Dedifferentiated amniotic fluid mesenchymal stem cell (primary cell): ENCODE measurements at regions not wholly inside any gene's neighbourhood (a gene's known extent, or its start where the extent isn't known, plus 50 kb on each side); places are given as distances from the start of the nearest gene placed in this dataset.
"Not testable (repeated sequence)": the region's sequence is repeated elsewhere in the genome, so short reads cannot be mapped to it uniquely, and the experiment has no call there.

ENCODE experiments used
- DNase-seq: peaks from one replicate; pipeline ENCODE4 v3.0.0-alpha.2; 2016; ENCODE audit errors: extremely low spot score

DNA sequence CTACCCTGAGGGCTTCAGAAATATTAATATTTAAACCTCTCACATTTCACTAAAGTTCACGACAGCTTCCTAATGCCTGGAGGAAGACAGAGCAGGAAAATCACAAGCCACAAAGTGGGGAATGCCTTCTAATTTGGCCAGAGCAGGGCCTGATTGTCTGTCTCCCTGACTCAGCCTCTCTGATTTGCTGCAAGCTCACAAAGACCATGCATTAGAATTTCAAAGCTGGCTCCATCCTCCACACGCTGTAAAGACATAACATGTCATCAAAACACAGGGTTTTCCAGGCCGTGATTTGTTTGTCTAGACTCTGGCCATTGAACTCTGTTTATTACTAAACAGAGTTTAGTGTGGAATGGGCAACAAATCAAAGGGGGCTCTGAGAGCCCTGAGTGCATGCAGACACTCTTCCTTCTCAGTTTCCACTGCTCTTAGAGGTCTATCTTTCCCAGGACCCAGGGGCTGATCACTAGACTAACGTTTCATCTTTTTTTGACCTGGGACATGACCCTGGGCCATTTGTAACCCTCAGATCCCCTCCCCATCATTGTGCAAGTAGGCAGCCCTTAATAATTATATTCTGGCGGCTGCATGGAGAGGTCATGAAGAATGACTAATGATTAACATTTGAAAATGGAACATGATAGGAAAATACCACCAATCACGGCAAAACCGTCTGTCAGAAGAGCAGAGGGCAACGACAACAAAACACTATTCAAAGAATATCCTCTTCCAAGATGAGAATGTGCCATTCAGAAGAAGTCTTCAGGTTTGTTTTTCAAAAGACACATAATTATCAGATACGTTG is 140.2 kb downstream of the ENC1 start:
- no peak for DNase-seq

GRCh38 chr5:74499256-74500050 is 141.1 kb downstream of the ENC1 start:
- no peak for DNase-seq

GRCh38 chr5:74497706-74498105 is 142.8 kb downstream of the ENC1 start:
- no peak for DNase-seq

DNA sequence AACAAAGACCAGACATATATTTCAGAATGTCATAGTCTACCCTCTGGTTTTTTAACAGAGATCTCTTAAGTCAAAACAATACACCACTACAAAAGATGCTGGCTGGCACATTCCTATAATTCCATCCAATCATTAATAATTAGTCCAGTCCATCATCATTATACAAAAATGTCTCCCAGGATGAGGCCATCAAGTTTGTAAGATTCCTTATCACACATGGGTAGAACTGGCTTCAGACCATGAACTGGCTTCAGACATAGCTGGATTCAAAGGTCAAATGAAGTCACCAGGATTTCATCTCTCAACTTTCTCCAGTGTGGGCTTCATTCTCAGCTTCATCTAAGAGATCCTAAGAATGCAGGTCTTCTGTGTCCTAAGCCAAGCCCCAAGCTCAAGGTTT is 147.1 kb downstream of the ENC1 start:
- no peak for DNase-seq

- DNase-seq: no peak
Observed at GRCh38 chr5:74492230-74492629, 148.3 kb downstream of the ENC1 start.

DNA sequence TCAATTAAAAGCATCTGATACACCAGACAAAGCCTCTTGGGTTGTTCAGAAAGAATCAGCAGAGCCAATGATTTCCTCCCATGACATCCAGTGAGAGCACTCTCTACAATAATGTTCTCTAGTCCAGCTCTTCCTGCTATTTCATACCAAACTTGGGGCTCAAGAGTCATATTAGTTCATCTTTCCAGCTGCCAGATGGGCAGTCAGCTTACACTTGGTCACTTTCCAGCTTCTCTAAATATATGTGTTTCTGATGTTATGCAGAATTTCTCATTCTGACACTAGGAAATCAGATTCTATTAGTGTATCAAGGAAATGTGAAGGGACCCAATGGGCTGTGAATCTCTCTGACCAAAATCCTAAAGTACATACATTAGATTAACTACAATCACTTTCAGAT is 148.9 kb downstream of the ENC1 start:
- DNase-seq: no peak

DNA sequence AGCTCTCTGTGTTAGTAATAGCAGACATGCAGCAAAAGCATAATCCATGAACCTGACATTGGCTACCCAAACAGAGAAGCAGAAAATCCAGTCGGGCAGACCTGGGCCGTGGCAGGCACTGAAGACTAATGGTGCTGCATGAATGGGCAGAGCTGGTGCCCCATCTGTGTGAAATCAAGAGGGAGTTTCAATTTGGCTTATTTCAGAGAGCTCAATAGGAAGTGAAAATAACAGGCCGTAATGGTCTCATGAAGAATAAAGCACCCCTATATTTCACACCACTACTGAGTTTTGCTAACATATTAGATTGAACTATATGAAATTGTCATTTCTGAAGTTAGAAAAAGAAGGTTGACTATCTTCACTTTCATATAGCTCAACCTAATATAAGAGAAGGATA is 149.7 kb downstream of the ENC1 start:
- no peak for DNase-seq

- DNase-seq: no peak
Observed at GRCh38 chr5:74482990-74483389, 157.5 kb downstream of the ENC1 start.

GRCh38 chr5:74482523-74482922 is 158.0 kb downstream of the ENC1 start:
- DNase-seq: no peak

DNA sequence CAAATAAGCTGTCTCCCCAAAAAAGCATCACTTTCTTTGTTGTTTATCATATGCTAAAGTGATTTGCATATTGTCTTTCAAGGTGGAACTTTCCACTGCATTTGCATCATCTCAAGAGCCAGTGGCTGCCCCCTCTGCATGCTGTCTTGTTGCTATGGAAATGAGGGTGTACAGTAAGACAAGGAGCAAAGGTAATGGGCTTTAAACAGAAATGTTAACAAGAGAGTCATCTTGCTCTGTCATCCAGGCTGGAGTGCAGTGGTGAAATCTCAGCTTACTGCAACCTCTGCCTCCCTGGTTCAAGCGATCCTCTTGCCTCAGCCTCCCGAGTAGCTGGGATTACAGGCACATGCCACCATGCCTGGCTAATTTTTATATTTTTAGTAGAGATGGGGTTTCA is 159.2 kb downstream of the ENC1 start:
- not testable (repeated sequence) for DNase-seq

DNA sequence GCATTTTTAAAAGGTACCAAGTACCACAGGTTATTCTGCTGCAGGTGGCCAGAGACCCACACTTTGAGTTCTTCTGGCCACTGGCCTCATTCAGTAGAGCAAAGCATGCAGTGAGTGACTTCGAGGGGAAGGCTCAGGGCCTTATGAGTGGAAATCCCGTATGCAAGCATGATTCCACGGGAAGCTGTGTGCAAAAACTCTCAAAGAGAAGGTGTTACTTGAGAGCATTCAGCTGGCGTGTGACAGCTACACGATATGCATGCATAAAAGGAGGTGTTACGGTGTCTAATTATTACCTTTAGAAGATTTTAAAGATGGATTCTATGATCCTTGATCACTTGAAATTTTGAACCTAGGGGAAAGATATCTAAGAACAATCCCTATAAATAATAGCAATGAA is 160.3 kb downstream of the ENC1 start:
- DNase-seq: no peak

DNA sequence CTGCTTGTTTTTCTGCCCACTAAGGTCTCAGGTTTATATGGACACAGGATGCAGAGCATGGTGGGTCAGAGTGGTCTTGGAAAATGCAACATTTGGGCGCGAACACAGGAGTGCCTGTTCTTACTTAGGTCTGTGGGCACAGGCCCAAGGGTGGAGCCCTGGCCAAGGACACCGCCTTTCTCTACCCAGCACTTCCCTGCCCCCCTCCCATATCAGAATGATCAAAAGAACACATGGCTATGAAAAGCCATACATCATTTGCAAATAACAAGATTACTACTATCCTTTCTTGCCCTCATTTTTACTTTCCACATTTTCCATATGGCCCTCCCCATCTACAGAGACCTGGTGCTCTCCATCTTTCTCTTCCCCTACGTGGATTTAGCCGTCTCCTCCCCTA is 162.2 kb downstream of the ENC1 start:
- DNase-seq: no peak

- no peak for DNase-seq
Observed at GRCh38 chr5:74477761-74478160, 162.8 kb downstream of the ENC1 start.

DNA sequence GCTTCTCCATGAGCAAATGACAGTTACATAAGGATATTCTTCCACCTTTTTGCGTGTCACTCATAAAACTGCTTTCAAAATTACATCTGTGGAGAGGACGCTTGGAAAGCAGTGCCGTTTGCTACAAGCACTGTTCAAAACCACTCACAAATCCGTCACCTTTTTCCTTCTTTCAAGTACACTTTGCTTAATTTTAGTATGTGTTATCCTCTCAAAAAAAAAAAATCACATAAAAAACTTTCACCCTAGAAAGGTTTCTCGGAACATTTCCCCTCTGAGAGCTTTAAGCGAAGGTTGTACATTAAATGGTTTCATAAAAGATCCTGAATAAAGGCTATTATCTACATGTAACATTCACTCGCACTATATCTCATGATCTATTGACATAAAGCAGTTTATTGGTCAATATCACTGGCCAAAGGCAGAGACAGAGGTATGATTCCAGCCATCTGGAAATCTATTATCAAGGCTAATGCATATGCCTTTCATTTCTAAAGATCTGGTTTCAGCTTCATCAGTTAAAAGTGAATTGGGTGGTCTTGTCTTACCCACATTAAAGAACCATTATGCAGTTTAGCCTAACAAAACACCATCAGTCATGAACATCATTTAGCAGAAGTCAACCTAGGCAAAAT is 163.6 kb downstream of the ENC1 start:
- no peak for DNase-seq

- DNase-seq: no peak
Observed at GRCh38 chr5:74476046-74476818, 164.3 kb downstream of the ENC1 start.

- no peak for DNase-seq
Observed at GRCh38 chr5:74471875-74472274, 168.7 kb downstream of the ENC1 start.

- DNase-seq: no peak
Observed at GRCh38 chr5:74469234-74469994, 171.1 kb downstream of the ENC1 start.

GRCh38 chr5:74468421-74468820 is 172.1 kb downstream of the ENC1 start:
- no peak for DNase-seq

DNA sequence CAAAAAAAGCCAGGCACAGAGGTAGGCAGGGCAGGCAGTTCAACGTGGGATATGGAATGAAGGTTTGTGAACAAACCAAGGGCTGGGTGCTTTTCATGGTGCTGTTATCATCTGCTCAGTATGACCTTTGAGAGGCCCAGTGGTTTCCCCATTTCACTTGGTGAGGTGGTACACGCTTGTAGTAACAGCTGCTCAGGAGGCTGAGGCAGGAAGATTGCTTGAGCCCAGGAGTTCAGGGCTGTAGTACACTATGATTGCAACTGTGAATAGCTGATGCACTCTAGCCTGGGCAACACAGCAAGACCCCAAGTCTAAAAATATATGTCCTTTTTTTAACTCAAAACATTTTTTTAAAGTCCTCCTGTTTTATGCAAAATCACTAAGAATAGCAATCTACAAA is 174.8 kb downstream of the ENC1 start:
- no peak for DNase-seq

DNA sequence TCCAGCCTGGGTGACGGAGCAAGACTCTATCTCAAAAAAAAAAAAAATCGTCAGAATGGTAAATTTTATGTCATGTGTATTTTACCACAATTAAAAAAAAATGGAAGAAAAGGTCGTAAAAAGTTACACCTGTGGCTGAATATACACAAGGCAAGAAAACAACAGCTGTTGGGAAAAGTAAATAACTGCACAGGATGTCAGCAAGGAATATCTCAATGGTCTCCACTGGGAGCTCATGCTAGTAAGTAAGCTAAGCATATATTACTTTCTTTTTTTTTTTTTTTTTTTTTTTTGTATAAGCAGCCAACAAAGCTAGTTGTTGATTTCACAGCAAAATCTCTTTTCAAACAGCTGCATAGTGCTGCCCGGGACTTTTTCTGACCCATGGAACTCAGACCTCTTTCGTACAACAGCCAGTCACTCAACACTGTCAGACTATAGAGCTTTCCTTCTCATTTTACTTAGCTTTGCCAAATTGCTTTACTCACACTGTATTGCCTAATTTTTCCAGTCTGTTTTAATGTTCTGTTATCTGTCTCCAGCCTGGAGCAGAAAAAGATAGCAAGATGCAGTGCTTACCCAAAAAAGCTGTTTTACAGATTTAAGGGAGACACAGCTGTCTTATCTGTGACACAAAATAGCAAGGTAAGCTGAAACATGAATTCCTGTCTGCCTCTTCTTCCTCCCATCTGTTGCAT is 175.9 kb downstream of the ENC1 start:
- no peak for DNase-seq

GRCh38 chr5:74462356-74462755 is 178.2 kb downstream of the ENC1 start:
- DNase-seq: no peak
